HG02763 (cell line): ENCODE measurements at regions not wholly inside any gene's neighbourhood (a gene's known extent, or its start where the extent isn't known, plus 50 kb on each side); places are given as distances from the start of the nearest gene placed in this dataset.

ENCODE experiments used
- ATAC-seq: cut with Tn5 transposase; IDR thresholded peaks from one replicate; pipeline ENCODE4 v1.9.1; 2021; ENCODE audit warnings: mild to moderate bottlenecking, moderate library complexity; ENCODE audit not compliant: unreplicated experiment

DNA sequence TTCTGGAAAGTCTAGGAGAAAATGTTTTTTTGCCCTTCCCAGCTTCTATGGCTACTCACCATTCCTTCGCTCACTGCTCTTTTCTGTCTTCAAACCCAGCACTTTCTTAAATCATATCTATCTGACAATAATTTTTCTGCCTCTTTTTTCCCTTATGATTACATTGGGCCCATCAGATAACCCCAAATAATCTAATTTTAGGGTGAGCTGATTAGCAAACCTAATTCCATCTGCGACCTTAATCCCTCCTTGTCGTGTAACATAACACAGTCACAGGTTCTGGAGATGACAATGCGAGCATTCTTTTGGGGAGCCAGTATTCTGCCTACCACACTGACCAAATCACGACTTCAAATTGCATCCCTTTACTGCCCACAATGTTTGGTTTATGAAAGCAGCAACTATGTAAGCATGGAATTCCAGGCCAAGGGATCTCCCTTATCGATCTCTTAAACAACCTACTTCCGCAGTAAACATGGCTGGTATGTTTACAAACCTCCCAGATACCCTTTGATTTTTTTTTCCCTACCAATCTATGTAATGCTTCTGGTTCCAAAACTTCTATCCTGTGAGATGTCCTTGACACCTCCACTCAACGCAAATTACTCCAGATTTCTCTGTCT lies 2122.2 kb downstream of the MAT2B start:
- no peak for ATAC-seq

DNA sequence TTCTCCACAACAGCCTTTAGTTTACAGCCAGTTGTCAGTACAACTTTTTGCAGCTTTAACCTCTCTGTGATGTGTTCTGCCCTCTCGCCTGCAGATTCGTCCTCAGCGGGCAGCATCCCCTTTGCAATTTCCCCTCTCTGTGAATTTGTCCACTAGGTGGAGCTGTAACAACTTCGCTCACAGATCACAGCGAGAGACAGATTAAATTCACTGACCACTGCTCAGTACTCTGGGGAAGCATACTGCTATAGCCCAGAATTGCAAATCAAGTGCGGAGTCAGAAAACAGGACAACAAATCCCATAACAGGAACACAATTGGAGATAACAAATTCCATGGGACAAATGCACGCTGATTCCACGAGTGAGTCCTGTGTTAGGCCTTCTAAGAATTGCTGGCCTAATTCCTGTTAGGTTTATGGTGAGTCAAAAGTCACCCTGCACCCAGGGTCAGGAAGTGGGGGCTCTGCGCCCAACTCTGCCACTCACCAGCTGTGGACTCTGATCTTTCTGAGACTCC lies 2124.9 kb downstream of the MAT2B start:
- peak; percentile 76 for ATAC-seq

DNA sequence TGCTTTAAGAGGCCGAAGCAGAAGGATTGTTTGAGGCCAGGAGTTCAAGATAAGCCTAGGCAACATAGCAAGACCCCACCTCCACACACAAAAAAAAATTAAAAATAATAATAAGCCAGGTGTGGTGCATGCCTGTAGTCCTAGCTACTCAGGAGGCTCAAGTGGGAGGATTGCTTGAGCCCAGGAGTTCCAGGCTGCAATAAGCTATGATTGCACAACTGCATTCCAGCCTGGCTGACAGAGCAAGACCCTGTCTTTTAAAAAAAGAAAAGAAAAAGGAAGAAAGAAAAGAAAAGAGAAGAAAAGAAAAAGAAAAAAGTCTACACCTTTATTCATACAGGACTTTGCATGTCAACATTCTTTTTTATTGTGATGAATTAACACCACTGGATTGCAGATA lies 2125.8 kb downstream of the MAT2B start:
- no peak for ATAC-seq

DNA sequence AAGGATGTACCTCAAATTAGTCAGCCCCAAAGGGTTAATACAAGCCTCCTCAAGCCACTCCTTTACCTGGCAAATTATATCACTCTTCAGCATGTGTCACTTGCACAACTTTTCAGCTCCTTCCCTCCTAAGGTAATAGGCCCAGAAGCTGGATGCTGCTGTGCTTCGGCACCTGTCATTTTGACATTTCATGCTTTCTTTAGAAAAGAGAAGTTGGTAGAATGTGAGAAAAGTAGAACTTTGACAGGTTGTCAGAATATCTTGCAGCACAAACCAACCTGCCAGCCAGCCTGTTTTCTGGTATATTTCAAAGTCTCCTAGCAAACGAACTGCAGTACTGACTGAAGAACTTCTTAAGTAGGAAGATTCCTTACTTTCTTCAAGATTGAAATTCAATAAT lies 2136.9 kb downstream of the MAT2B start:
- ATAC-seq, result no peak

DNA sequence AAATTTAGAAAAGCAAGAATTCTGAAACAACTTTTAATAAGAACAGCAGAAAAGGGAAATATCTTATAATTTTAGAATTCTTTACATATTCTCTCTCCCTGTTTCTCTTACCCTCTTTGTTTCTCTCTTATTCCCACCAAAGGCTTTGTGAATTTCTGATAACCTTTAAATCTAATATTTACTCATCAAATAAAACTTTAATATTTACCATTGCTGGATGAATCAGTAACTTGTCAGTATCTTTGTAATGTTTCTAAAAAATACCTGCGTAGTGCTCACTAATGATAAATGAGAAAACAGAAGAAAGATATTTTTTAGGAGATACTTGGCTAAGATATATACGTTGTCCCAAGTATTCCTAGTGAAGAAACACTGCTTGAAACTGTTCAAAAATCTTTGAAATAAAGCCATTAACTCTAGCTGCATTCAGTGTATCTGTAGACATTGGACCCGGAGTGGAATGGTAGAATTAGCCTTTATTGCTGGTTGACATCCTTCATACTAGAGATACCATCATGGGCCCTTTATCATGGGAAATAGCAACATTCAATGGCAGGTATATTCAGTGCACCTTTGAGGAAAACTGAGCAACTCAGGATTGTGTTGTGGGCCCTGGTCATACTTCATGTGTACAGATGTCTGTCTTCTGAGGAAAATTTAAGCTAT lies 2160.4 kb downstream of the MAT2B start:
- no peak for ATAC-seq

DNA sequence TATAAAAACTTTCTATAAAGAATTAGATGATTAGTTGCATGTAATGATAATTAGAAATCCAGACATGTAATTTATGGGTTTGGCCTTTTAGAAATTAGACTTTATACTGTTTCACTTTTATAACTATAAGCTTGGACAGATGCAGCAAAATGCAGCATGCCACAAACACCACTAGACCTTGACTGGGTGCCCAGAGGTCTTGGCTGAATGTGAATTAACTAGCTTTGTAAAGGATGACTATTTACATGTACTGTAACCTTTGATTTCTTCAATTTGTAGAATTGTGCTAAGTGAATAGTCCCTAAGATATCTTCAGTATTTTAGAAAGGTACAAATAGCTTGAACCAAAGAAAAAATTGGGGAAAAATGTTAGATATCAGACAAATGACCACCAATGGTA lies 2168.1 kb downstream of the MAT2B start:
- no peak for ATAC-seq

DNA sequence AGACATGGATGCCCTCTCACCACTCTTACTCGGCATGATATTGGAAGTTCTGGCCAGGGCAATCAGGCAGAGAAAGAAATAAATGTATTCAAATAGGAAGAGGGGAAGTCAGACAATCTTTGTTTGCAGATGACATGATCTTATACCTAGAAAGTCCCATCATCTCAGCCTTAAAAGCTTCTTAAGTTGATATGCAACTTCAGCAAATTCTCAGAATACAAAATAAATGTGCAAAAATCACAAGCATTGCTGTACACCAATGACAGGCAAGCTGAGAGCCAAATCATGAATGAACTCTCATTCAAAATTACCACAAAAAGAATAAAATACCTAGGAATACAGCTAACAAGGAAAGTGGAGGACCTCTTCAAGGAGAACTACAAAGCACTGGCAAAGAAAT lies 2190.4 kb downstream of the MAT2B start:
- no peak for ATAC-seq

DNA sequence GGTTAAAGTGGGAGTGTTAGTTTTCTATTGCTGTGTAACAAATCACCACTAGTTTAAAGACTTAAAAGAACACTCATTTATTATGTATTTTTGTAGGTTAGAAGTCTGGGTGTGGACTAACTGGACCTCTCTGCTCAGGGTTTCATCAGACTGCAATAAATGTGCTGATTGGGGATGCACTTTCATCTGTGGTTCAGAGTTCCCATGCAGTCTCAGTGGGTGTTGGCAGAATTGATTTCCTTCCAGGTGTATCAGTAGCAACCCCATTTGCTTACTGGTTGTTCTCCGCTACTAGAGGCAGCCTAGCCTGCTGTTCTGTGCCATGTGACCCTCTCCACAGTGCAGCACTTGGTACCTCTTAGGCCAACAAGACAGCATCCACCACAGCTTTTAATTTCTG lies 2200.5 kb downstream of the MAT2B start:
- no peak for ATAC-seq

DNA sequence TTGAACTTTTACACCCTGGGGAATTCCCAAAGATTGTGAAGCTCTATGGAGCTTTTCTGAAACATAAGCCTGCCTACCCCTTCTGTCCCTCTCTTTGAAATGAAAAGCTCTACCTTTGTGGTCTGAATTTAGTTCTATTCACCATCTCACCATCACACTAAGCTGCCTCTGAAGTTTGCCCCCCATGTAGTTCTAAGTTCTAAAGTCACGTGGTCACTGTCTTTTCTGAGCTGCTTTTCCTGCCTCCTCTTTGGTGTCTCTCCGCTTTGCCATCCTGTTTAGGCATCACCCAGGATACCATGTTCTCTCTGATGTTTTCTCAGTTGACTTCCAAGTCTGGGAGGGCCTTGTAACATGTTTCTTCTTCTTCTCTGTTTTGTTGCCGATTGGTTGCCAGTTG lies 2206.6 kb downstream of the MAT2B start:
- ATAC-seq, result no peak

DNA sequence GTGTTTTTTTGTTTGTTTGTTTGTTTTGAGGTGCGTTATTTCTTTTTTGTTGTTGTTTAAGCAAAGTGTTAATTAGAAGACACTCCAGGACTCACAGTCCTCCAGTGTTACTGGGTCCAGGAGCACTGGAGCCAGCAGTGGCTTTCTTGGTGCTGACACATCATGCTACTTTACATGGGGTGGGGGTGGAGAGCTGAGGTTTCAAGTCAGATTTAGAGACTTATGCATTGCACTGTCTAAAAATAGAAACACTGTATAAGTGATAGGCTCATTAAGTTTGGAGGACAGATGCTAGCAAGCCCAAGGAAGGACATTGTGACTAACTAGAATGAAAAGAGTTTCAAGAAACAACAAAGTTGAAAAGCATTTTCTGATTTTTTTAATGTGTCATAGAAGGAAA lies 2209.2 kb downstream of the MAT2B start:
- ATAC-seq, result no peak

DNA sequence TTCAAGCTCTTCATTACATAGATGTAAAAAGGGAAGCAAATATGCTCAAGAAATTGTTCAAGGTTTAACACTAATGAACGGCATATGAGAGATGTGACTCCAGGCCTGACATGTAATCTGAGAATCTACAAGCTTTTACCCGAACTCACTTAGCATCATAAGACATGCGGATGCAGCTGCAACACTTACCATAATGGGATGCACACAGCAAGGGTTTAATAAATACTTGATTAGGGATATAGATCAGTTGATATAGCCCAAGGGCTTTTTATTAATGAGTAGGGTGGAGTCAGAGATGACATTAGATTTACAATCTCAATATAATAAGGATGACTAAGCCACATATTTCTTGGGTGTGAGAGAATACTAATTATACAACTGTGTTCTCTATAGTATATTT lies 2215.5 kb downstream of the MAT2B start:
- ATAC-seq, result no peak

DNA sequence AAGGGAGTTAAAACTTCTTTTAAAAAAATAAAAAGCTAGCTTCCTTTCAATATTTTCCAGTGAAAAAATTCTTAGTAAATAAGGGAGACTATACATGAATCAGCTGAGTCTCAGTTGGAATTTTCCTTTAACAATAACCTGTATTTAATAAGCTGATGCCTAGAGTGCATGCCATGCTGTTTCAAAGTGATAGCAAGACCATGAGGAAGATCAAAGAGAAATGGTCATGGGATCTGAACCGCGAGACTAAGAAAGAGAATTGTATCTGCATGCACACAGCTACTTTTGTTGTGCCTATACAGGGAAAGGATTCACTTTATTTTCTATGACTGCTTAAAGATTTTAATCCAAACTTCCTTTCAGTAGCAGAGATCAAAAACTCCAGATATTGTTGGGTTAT lies 2217.0 kb downstream of the MAT2B start:
- ATAC-seq, result no peak

DNA sequence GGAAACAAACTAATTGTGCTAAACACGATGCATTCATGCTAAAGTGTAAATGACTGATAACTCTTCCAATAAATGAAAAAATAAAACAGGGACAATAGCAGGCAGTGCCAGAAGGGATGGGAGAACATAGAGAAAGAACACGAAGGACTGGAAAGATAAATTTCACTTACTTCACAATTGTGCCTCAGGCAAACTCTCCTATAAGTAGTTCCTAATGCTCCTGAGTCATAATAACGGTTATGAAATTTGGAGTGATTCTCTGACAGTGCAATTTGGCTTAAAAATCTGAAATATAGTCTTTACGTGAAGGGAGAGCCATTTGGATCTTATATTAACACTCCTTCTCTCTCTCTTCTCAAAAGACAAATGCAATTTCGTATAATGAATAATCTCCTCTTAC lies 2218.5 kb downstream of the MAT2B start:
- no peak for ATAC-seq

DNA sequence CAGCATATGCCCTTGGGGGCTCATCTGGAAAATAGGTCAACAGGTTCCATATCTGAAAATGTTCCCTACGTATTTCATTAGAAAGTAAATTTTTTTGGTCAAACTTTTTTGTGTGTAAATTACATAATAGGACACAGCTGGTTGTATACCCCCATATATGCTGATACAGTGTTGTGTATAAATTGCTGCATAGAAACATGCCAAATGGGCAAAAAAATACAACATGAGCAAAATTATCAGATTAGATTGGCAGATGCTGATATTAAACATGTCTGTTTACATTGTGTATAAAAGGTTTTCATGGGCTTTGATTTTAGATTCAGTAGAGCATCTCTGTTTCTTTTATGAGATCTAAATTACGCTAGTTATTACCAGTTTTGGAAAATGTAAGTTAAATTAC lies 2223.0 kb downstream of the MAT2B start:
- no peak for ATAC-seq

DNA sequence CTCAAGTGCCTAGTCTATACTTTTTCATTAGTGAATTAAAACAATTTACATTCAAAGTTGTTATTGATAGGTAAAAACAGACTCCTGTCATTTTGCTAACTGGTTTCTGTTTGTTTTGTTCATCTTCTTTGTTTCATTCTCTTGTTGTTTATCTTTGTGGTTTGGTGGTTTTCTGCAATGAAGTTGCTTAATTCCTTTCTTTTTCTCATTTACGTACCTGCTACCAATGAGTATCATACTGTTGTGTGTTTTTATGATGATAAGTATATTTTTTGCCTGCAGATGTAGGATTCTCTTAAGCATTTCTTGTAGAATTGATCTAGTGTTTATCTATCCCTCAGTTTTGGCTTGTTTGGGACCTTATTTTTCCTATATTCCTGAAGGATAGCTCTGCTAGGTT lies 2230.0 kb downstream of the MAT2B start:
- ATAC-seq, result no peak

DNA sequence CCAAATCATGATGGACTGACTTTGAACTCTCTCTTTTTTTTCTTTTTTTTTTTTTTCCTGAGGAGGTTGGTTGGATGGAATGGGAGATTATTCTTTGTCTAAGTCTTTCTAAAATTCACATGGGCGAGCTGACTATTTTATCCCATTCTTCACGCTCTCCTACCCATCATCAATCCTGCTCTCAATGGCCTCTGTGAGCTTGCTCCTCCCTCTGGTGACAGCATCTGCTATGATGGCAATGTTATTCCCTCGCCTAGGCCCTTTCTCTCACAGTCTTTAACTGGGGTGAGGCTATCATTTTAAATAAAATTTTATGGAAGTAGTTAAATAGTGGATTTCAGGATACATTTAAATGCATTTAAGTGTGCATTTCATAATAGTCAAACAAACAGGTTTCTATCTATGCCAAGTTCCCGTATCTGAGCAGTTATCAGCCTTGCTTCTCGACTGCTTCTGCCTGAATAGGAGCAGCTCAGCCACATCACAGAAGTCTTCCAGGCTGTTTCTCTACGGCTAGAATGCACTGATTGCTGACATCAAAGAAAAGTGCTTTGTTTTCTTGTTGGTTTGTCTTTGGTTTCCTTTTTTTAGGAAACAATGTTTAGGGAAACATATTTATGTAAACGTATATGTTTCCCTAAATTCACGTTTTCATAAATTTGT lies 2233.8 kb downstream of the MAT2B start:
- ATAC-seq, result no peak

DNA sequence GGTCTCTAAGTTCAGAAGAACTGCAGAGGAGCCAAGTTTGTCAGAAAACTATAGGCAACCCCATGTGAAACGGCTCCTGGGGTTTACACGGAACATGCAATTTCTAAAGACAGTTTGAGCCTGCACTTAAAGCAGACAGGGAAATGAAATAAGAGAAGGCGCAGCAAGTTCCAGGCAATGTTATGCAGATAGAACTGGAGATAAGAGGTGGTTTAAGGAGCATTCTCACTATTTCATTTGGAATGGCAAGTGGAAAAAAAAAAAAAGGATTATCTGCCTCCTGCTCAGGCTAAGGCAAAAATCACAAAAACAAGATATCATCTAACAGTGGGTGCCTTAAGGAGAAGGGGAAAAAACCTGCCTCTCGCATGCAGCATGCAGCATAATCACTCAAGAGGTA lies 2252.4 kb downstream of the MAT2B start:
- no peak for ATAC-seq

DNA sequence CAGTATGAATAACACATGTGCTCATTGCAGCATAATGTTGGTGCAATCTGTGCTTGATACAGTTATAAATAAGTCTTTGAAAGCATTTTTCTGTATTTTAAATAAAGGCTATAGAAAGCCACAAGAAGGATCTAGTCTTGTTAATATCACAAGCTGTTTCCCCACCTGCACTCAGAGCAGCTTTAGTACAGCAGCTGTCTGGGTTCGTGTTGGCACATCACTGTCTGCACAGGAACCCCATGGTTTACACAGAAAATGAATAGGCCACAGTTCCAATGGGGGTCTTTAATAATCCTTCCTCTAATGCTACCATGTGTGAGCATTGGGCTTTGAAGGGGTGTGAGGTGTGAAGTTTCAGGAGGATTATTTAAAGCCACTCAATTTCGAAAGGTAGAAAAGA lies 2269.7 kb downstream of the MAT2B start:
- no peak for ATAC-seq

DNA sequence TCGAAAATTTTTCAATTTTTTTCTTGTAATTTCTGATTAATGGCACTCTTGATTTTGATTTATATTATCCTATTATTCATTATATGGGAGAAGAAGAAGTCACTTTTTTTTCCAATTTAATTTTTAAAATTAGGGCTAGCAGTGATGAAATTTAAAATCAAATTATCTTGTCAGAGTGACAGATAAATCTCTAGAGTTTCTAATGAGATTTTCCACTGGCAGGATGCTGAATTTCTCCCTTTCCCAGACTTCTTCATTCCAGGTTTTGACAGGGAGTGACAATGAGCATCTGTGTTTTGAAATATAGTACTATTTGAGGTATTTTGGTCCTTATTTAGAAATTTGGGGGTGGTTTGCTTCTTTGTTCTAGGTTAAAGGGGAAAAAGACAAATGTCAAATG lies 2274.1 kb downstream of the MAT2B start:
- ATAC-seq, result no peak

DNA sequence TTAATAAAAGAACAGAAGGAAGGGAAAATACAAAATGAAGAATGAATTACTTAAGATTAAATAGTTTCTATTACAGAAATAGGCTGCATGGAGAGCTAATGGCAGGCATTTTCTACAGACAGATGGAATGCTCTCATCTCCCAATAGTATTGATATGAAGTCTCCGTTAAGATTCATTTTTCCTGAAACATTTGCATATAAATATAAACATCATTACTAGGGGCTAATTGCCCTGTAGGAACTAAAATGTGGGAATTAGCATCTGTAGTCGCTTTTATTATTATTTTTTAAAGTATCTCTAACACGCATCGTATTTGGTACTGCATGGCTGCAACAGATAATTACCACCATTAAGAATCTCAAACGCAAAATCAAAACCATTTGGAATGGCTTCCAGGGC lies 2275.5 kb downstream of the MAT2B start:
- no peak for ATAC-seq

DNA sequence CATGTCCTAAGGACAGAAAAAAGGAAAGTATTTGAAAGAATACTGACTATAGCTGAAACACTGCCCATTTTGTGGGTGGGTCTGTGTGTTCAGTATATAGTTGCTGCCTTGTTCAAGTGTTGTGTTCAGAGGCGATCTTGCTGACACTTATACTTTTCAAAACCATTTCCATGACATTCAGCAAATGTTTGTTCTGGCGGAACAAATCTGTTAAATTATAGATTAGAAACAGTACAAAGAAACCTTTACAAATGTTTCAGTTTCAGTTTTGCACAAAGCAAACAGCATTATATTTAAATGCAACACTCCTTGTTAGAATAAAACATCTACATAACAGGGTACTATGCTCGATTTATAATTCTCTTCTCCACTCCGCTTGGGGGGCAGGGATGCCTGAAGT lies 2276.3 kb downstream of the MAT2B start:
- ATAC-seq, result no peak

DNA sequence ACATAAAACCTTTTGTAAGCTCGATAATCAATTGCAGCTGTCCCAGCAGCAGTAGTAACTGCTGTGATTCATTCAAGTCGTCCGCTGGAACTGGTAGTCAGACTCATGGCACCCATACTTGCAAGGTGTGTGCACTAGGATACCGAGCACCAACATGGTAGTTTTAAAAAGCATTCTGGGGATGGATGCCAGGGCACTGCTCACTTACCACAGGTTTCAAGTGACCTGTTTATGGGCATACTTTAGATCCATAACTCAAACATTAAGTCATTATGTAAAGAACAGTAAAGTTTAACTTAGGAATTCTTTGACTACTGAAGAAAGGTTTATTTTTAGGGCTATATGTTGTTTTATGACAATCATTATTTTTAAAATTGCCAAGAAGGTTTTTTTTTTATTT lies 2277.6 kb downstream of the MAT2B start:
- no peak for ATAC-seq
